Limb (tissue), 2 donors: ENCODE measurements at regions not wholly inside any gene's neighbourhood (a gene's known extent, or its start where the extent isn't known, plus 50 kb on each side); places are given as distances from the start of the nearest gene placed in this dataset.
"Not testable (repeated sequence)": the region's sequence is repeated elsewhere in the genome, so short reads cannot be mapped to it uniquely, and the experiment has no call there.

ENCODE experiments used
- DNase-seq, 2 donors: peaks; one replicate each; pipeline ENCODE4 v3.0.0-alpha.2; 2016; ENCODE audit errors: extremely low spot score in 2 of 2

GRCh38 chr20:58579819-58580473 lies 64.7 kb upstream of the APCDD1L start:
- peak in 1 of 2 donors; percentile 66 for DNase-seq

- DNase-seq: no peak
These were observed 64.0 kb upstream of the APCDD1L start for GRCh38 chr20:58579069-58579818.

- DNase-seq: peak in 1 of 2 donors; percentile 14
These were observed 62.8 kb upstream of the APCDD1L start for GRCh38 chr20:58577871-58578598.

- DNase-seq: peak in 1 of 2 donors; percentile 21
These were observed 62.1 kb upstream of the APCDD1L start for GRCh38 chr20:58577139-58577806.

- peak in 1 of 2 donors; percentile 40 for DNase-seq
These were observed 61.4 kb upstream of the APCDD1L start for GRCh38 chr20:58576603-58576970.

- peak in 1 of 2 donors; percentile 21 for DNase-seq
These were observed 60.8 kb upstream of the APCDD1L start for GRCh38 chr20:58575776-58576602.

- DNase-seq: no peak
These were observed 59.3 kb upstream of the APCDD1L start for GRCh38 chr20:58574469-58574868.

GRCh38 chr20:58573986-58574385 lies 58.8 kb upstream of the APCDD1L start:
- DNase-seq: no peak

- DNase-seq: no peak
These were observed 58.1 kb upstream of the APCDD1L start for GRCh38 chr20:58573257-58573656.

GRCh38 chr20:58572428-58572763 lies 57.2 kb upstream of the APCDD1L start:
- DNase-seq: not testable (repeated sequence)

- peak; percentile 57 to 58 for DNase-seq
These were observed 56.7 kb upstream of the APCDD1L start for GRCh38 chr20:58571693-58572427.

- no peak for DNase-seq
These were observed 56.1 kb upstream of the APCDD1L start for GRCh38 chr20:58571356-58571692.

- peak in 1 of 2 donors; percentile 47 for DNase-seq
These were observed 55.1 kb upstream of the APCDD1L start for GRCh38 chr20:58570204-58570859.

- DNase-seq: peak in 1 of 2 donors; percentile 57
These were observed 54.3 kb upstream of the APCDD1L start for GRCh38 chr20:58569241-58570125.

- peak; percentile 49 to 68 for DNase-seq
These were observed 53.5 kb upstream of the APCDD1L start for GRCh38 chr20:58568483-58569240.

GRCh38 chr20:58568126-58568482 lies 52.9 kb upstream of the APCDD1L start:
- peak in 1 of 2 donors; percentile 51 for DNase-seq

- no peak for DNase-seq
These were observed 52.2 kb upstream of the APCDD1L start for GRCh38 chr20:58567437-58567836.

GRCh38 chr20:58566981-58567380 lies 51.8 kb upstream of the APCDD1L start:
- no peak for DNase-seq
